ENCODE measurements at regions not wholly inside any gene's neighbourhood (a gene's known extent, or its start where the extent isn't known, plus 50 kb on each side); places are given as distances from the start of the nearest gene placed in this dataset.

- peaks cover 71% of the 10 kb centered on the region for H3K27me3 ChIP-seq (ENCODE audit: insufficient read depth, low read length)
- DNase-seq (ENCODE audit: low read depth, low spot score) (no peak), ATAC-seq (no peak)
- TF ChIP-seq EZH2phosphoT487 (IDR thresholded peaks at IDR 0.05; ENCODE audit: borderline replicate concordance) (no peak), EGR1 (IDR thresholded peaks at IDR 0.05; ENCODE audit: low read depth) (no peak), SRF (IDR thresholded peaks at IDR 0.05; ENCODE audit: low read depth) (no peak), REST (IDR thresholded peaks at IDR 0.05; ENCODE audit: low read depth) (no peak), POLR2AphosphoS5 (IDR thresholded peaks at IDR 0.05; ENCODE audit: low read depth, low read length) (no peak), YY1 (IDR thresholded peaks at IDR 0.05; ENCODE audit: extremely low read depth, insufficient replicate concordance, low read depth, low read length) (no peak), CTCF (IDR thresholded peaks at IDR 0.05 in 2 of 3, conservative IDR thresholded peaks at IDR 0.05 in 1 of 3; ENCODE audit: borderline replicate concordance in 1 of 3, insufficient read depth in 1 of 3, low read depth in 2 of 3, low read length in 2 of 3) (no peak)
- no TSS peak for BruUV-seq (replicated peaks)
- no peak overlapping the region for H3K9ac ChIP-seq (ENCODE audit: low read length)
- H3K27ac ChIP-seq (ENCODE audit: low read depth, low read length): no peak overlapping the region
- H3K9me2 ChIP-seq (ENCODE audit: insufficient read depth): no peaks in the 10 kb centered on the region
- H3K4me1 ChIP-seq (ENCODE audit: control insufficient read depth in 1 of 2, insufficient read depth in 2 of 2, low read length in 2 of 2): no peaks in the 10 kb centered on the region
- no peaks in the 10 kb centered on the region for H3K36me3 ChIP-seq (ENCODE audit: control insufficient read depth in 1 of 2, insufficient read depth in 2 of 2, low read length in 2 of 2)
- no peaks in the 10 kb centered on the region for H3K9me3 ChIP-seq (ENCODE audit: control insufficient read depth in 1 of 2, insufficient read depth in 1 of 2, low read depth in 1 of 2, low read length in 2 of 2)
- POLR2A ChIA-PET: no interaction called here
- no peaks in the 10 kb centered on the region for H3K79me2 ChIP-seq (ENCODE audit: insufficient read depth, low read length)
- no peak overlapping the region for H3K4me2 ChIP-seq (ENCODE audit: low read length)
- no peak overlapping the region for H3K4me3 ChIP-seq (replicated peaks in 1 of 2; ENCODE audit: low read depth in 1 of 2, low read length in 2 of 2)
- H4K20me1 ChIP-seq (ENCODE audit: insufficient read depth): no peaks in the 10 kb centered on the region
- intact Hi-C loops (cut with micrococcal nuclease): no loop called here
- RAD21 ChIA-PET (ENCODE audit: low non-redundant PET in 1 of 2, low total read pairs in 2 of 2, uncharacterized antibody in 2 of 2, unreplicated experiment in 2 of 2): no interaction called here
- CTCF ChIA-PET: no interaction called here
- H2AFZ ChIP-seq (ENCODE audit: low read depth, low read length, poor library complexity, severe bottlenecking): no peak overlapping the region
Measured at GRCh38 chr13:31440132-31440531, 240.4 kb downstream of the B3GLCT start.
